Keratinocyte (primary cell): ENCODE measurements at regions not wholly inside any gene's neighbourhood (a gene's known extent, or its start where the extent isn't known, plus 50 kb on each side); places are given as distances from the start of the nearest gene placed in this dataset.

Source experiments
- DNase-seq: peaks from one replicate; pipeline ENCODE4 v3.0.0-alpha.2; 2011; ENCODE audit warnings: low read depth, missing footprints, low spot score
- FAIRE-seq: peaks from 2 replicates; lab custom pipeline; 2011; peaks lifted over from hg19 to GRCh38; lab: Jason Lieb, UNC
- H2AFZ ChIP-seq: 2 replicates; pipeline ENCODE4 v1.6.0; 2012; ENCODE audit warnings: low read length, control low read depth, inconsistent platforms; ENCODE audit not compliant: control insufficient read depth
- H3K27ac ChIP-seq: 2 replicates; pipeline ENCODE4 v1.5.1; 2011; ENCODE audit warnings: low read length; ENCODE audit not compliant: control insufficient read depth, insufficient read depth
- H3K27me3 ChIP-seq: 3 replicates; pipeline ENCODE4 v1.6.0; 2011; ENCODE audit warnings: low read length; ENCODE audit not compliant: control insufficient read depth, insufficient read depth; ENCODE audit errors: extremely low read depth
- H3K36me3 ChIP-seq, 2 experiments: 2 replicates in 1 of 2; 3 replicates in 1 of 2; pipeline ENCODE4 v1.5.1; 2011; ENCODE audit warnings: low read length in 2 of 2, mild to moderate bottlenecking in 1 of 2; ENCODE audit not compliant: control insufficient read depth in 2 of 2, insufficient read depth in 2 of 2; ENCODE audit errors: extremely low read depth in 1 of 2
- H3K4me1 ChIP-seq: 3 replicates; pipeline ENCODE4 v1.5.1; 2011; ENCODE audit warnings: low read length; ENCODE audit not compliant: control insufficient read depth, insufficient read depth; ENCODE audit errors: extremely low read depth
- H3K4me2 ChIP-seq: 3 replicates; pipeline ENCODE4 v1.6.0; 2011; ENCODE audit warnings: low read depth, low read length; ENCODE audit not compliant: control insufficient read depth, insufficient read depth; ENCODE audit errors: extremely low read depth
- H3K4me3 ChIP-seq, 3 experiments: fragments of 200-600 bp in 1 of 3; sonication (generic) in 1 of 3; 2 replicates in 2 of 3; 3 replicates in 1 of 3; pipeline ENCODE4 v1.5.1; 2011 to 2016; ENCODE audit warnings: low read length in 3 of 3, mild to moderate bottlenecking in 3 of 3, control low read depth in 2 of 3, inconsistent platforms in 1 of 3, low read depth in 1 of 3, mixed read lengths in 1 of 3, mixed run types in 1 of 3, moderate library complexity in 1 of 3; ENCODE audit not compliant: control insufficient read depth in 2 of 3, insufficient read depth in 2 of 3; ENCODE audit errors: extremely low read depth in 1 of 3
- H3K79me2 ChIP-seq: 2 replicates; pipeline ENCODE4 v1.6.0; 2012; ENCODE audit warnings: low read length; ENCODE audit not compliant: control insufficient read depth, insufficient read depth
- H3K9ac ChIP-seq: 3 replicates; pipeline ENCODE4 v1.6.0; 2011; ENCODE audit warnings: low read length; ENCODE audit not compliant: control insufficient read depth, insufficient read depth; ENCODE audit errors: extremely low read depth
- H3K9me1 ChIP-seq: 3 replicates; pipeline ENCODE4 v1.6.0; 2011; ENCODE audit warnings: low read length; ENCODE audit not compliant: control insufficient read depth, insufficient read depth; ENCODE audit errors: extremely low read depth
- H3K9me3 ChIP-seq: 2 replicates; pipeline ENCODE4 v1.5.1; 2012; ENCODE audit warnings: low read depth, low read length; ENCODE audit not compliant: control insufficient read depth
- H4K20me1 ChIP-seq: 3 replicates; pipeline ENCODE4 v1.6.0; 2011; ENCODE audit warnings: low read length; ENCODE audit not compliant: control insufficient read depth, insufficient read depth; ENCODE audit errors: extremely low read depth
- EZH2 ChIP-seq: IDR thresholded peaks from one replicate; pipeline ENCODE4 v1.6.1; 2012; ENCODE audit warnings: inconsistent platforms, mild to moderate bottlenecking, low read length, moderate library complexity
- dilution Hi-C: fragments of 300-500 bp; cut with MboI; formaldehyde crosslinking; loops from one replicate; pipeline ENCODE4 v1.7.0; 2020; ENCODE audit warnings: low sequenced_read_pairs; ENCODE audit not compliant: extremely low pct_ligation_motif_present
- TF ChIP-seq, protein P1 (sequence below), 3 experiments: IDR thresholded peaks in 1 of 3; conservative IDR thresholded peaks in 1 of 3; optimal IDR thresholded peaks in 1 of 3; 2 replicates in 2 of 3; 3 replicates in 1 of 3; pipeline versions ENCODE3 to v1.5.1; 2011; ENCODE audit warnings: low read length in 3 of 3, mild to moderate bottlenecking in 3 of 3, moderate library complexity in 2 of 3, control low read depth in 1 of 3, inconsistent platforms in 1 of 3; ENCODE audit not compliant: insufficient read depth in 2 of 3; ENCODE audit errors: extremely low read depth in 1 of 3

DNA sequence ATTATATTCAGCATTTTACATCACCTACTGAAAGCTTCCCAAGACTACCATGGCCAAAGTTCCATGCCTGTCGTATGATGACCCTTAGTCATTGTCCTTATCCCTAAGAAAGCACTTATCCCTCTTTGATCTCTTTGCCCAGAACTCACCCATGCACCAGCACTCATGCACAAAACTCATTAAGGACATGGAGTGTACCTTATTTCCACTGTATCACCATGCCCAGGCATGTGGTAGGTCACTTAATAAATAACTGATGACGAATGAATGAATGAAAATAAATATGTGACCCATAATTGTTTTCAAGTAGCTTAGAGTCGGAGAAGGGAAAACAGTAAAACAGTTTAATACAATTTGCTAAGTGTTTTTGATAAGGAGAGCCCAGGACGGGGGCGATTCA lies 220.1 kb downstream of the IKZF2 start:
- no peak overlapping the region for H3K9ac ChIP-seq
- H3K36me3 ChIP-seq = no peaks in the 10 kb centered on the region
- H3K27me3 ChIP-seq = no peaks in the 10 kb centered on the region
- no peaks in the 10 kb centered on the region for H3K9me1 ChIP-seq
- no peak overlapping the region for H3K27ac ChIP-seq
- no peak overlapping the region for H3K4me2 ChIP-seq
- no peaks in the 10 kb centered on the region for H3K79me2 ChIP-seq
- FAIRE-seq = no peak
- H3K4me1 ChIP-seq = peaks cover 31% of the 10 kb centered on the region
- dilution Hi-C loops = no loop called here
- no peaks in the 10 kb centered on the region for H3K9me3 ChIP-seq
- no peak for TF ChIP-seq EZH2
- TF ChIP-seq, protein P1, sequence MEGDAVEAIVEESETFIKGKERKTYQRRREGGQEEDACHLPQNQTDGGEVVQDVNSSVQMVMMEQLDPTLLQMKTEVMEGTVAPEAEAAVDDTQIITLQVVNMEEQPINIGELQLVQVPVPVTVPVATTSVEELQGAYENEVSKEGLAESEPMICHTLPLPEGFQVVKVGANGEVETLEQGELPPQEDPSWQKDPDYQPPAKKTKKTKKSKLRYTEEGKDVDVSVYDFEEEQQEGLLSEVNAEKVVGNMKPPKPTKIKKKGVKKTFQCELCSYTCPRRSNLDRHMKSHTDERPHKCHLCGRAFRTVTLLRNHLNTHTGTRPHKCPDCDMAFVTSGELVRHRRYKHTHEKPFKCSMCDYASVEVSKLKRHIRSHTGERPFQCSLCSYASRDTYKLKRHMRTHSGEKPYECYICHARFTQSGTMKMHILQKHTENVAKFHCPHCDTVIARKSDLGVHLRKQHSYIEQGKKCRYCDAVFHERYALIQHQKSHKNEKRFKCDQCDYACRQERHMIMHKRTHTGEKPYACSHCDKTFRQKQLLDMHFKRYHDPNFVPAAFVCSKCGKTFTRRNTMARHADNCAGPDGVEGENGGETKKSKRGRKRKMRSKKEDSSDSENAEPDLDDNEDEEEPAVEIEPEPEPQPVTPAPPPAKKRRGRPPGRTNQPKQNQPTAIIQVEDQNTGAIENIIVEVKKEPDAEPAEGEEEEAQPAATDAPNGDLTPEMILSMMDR (optimal IDR thresholded peaks at IDR 0.05 in 1 of 3, IDR thresholded peaks at IDR 0.05 in 1 of 3, conservative IDR thresholded peaks at IDR 0.05 in 1 of 3; ENCODE audit: extremely low read depth in 1 of 3, insufficient read depth in 2 of 3, low read length in 3 of 3) = no peak
- no peaks in the 10 kb centered on the region for H4K20me1 ChIP-seq
- no peak overlapping the region for H3K4me3 ChIP-seq
- no peak for DNase-seq
- H2AFZ ChIP-seq = no peak overlapping the region

DNA sequence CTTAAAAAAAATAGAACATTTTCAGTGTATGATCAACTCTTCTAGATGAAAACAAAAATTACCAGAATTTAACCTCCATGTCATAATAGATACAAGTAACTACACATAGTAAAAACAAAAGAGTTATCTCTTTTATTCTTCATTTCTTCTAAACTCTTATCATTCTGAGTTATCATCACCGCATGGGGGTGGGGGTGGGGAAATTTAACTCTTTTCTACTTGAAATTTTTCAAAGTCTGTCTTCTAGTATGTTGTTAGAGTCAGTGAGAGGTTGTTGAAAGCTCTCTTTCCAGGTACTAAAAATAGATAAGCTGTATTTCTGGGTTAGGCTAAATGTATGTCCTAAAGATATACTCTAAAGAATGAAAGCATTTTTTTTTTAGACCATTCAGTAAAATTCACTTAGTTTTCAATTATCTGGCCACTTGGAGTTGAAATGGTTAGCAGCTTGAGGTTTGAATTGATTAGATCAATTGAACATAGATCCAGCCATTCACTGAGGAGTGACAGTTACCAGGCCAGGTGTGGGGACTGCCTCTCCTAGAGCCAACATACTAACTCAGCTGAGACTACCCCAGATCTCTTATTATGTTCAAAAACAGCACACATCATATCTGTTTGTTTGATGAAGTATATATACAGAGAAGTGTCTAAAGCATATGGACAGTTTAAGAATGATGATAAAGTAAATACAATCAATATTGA lies 220.7 kb downstream of the IKZF2 start:
- FAIRE-seq = no peak
- H3K27ac ChIP-seq = no peak overlapping the region
- dilution Hi-C loops = no loop called here

More for the DNA sequence above, 220.7 kb downstream of the IKZF2 start:
- H3K4me1 ChIP-seq = peaks cover 25% of the 10 kb centered on the region
- H3K4me3 ChIP-seq = no peak overlapping the region
- H4K20me1 ChIP-seq = no peaks in the 10 kb centered on the region
- DNase-seq = no peak
- H3K36me3 ChIP-seq = no peaks in the 10 kb centered on the region
- no peaks in the 10 kb centered on the region for H3K9me1 ChIP-seq
- H3K9me3 ChIP-seq = no peaks in the 10 kb centered on the region
- H3K9ac ChIP-seq = no peak overlapping the region
- H3K4me2 ChIP-seq = no peak overlapping the region
- TF ChIP-seq EZH2 = no peak
- TF ChIP-seq, protein P1 (optimal IDR thresholded peaks at IDR 0.05 in 1 of 3, IDR thresholded peaks at IDR 0.05 in 1 of 3, conservative IDR thresholded peaks at IDR 0.05 in 1 of 3; ENCODE audit: extremely low read depth in 1 of 3, insufficient read depth in 2 of 3, low read length in 3 of 3) = no peak
- no peaks in the 10 kb centered on the region for H3K27me3 ChIP-seq
- no peaks in the 10 kb centered on the region for H3K79me2 ChIP-seq
- H2AFZ ChIP-seq = no peak overlapping the region
